DMS 273 treated with DMSO at 0.1 percent for 48 hours (cell line): ENCODE measurements at regions not wholly inside any gene's neighbourhood (a gene's known extent, or its start where the extent isn't known, plus 50 kb on each side); places are given as distances from the start of the nearest gene placed in this dataset.

Experiments
- DNase-seq: peaks from one replicate; lab custom pipeline; 2025; lab: John Stamatoyannopoulos, UW

- DNase-seq: no peak
These were observed 57.8 kb upstream of the FUT8 start for GRCh38 chr14:65354715-65355114.

GRCh38 chr14:65356327-65356836 lies 56.1 kb upstream of the FUT8 start:
- no peak for DNase-seq

DNA sequence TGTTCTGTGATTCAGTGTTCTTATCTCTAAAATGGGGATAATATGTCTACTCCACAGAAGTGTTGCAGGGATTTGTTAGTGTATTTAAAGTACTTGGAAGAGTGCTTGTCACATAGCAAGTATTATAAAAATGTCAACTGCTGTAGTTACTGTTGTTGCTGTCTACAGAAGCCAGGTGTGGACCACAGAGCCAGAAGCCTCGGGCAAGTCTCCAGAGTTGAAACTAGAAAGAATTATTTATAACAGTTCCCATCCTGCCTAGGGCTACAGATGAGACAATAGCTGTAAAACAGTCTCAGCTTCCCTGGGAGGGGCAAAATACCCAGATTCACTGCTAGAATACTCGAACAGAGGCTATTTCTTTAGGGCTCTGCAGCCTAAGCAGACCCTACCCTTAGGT lies 55.4 kb upstream of the FUT8 start:
- DNase-seq: no peak

- no peak for DNase-seq
These were observed 54.8 kb upstream of the FUT8 start for GRCh38 chr14:65357689-65358088.

GRCh38 chr14:65359503-65359902 lies 53.0 kb upstream of the FUT8 start:
- DNase-seq: no peak

- DNase-seq: no peak
These were observed 52.3 kb upstream of the FUT8 start for GRCh38 chr14:65360144-65360784.

- DNase-seq: no peak
These were observed 50.6 kb upstream of the FUT8 start for GRCh38 chr14:65361920-65362319.
